AG04450 (cell line): ENCODE measurements at regions not wholly inside any gene's neighbourhood (a gene's known extent, or its start where the extent isn't known, plus 50 kb on each side); places are given as distances from the start of the nearest gene placed in this dataset.

Experiments
- CTCF ChIA-PET: fragments of 300-600, 350-600 bp; formaldehyde crosslinking; extraction: SDS; loops from one replicate; lab custom pipeline; 2022; ENCODE audit warnings: antibody characterized with exemption, inconsistent platforms; lab: Charles Lee
- POLR2A ChIA-PET: fragments of 350-600 bp; formaldehyde crosslinking; extraction: SDS; loops from one replicate; lab custom pipeline; 2021; ENCODE audit warnings: antibody characterized with exemption, inconsistent platforms; lab: Yijun Ruan, JAX
- DNase-seq: peaks from one replicate; pipeline ENCODE4 v3.0.0-alpha.2; 2011; ENCODE audit warnings: low read depth, low spot score
- H3K27ac ChIP-seq: one replicate; pipeline ENCODE4 v1.5.1; 2012; ENCODE audit warnings: low read depth, low read length, control low read depth
- H3K27me3 ChIP-seq: one replicate; pipeline ENCODE4 v1.6.0; 2012; ENCODE audit warnings: low read length; ENCODE audit not compliant: control insufficient read depth, insufficient read depth
- H3K4me3 ChIP-seq: 2 replicates; pipeline ENCODE4 v1.5.1; 2011; ENCODE audit warnings: mild to moderate bottlenecking, low read depth, low read length, control low read depth
- H3K9me3 ChIP-seq: 2 replicates; pipeline ENCODE4 v1.5.1; 2012; ENCODE audit warnings: low read length; ENCODE audit not compliant: control insufficient read depth, insufficient read depth
- CTCF ChIP-seq: IDR thresholded peaks from 2 replicates; pipeline ENCODE4 v1.5.1; 2011; ENCODE audit warnings: low read depth, low read length, control low read depth, inconsistent platforms

- H3K9me3 ChIP-seq = no peaks in the 10 kb centered on the region; the same call in 1 of the 2 replicates
- no peak for DNase-seq
- ChIA-PET CTCF (no interaction called here), POLR2A (no interaction called here)
- H3K27ac ChIP-seq = no peak overlapping the region
- H3K27me3 ChIP-seq = no peaks in the 10 kb centered on the region
- TF ChIP-seq CTCF = no peak
- H3K4me3 ChIP-seq = no peak overlapping the region
Measured at GRCh38 chr16:86901483-86901882, 323.1 kb downstream of the FOXL1 start.

GRCh38 chr16:86902656-86903001 lies 324.3 kb downstream of the FOXL1 start:
- POLR2A ChIA-PET = no interaction called here
- CTCF ChIA-PET = no interaction called here
- Histone ChIP-seq H3K9me3 (no peaks in the 10 kb centered on the region; the same call in 1 of the 2 replicates), H3K4me3 (no peak overlapping the region), H3K27ac (no peak overlapping the region), H3K27me3 (no peaks in the 10 kb centered on the region)
- DNase-seq = no peak
- TF ChIP-seq CTCF = no peak

- no peak for DNase-seq
- H3K4me3 ChIP-seq = no peak overlapping the region
- H3K9me3 ChIP-seq = no peaks in the 10 kb centered on the region; the same call in 1 of the 2 replicates
- TF ChIP-seq CTCF = no peak
- CTCF ChIA-PET = interaction anchor here (0.6 kb wide), 1 partner anchor 142 kb away, joined by 4 read pairs; no protein-coding TSS in a partner anchor
- no peak overlapping the region for H3K27ac ChIP-seq
- POLR2A ChIA-PET = no interaction called here
- no peaks in the 10 kb centered on the region for H3K27me3 ChIP-seq
Measured at GRCh38 chr16:86903068-86903467, 324.7 kb downstream of the FOXL1 start.

GRCh38 chr16:86905302-86905701 lies 327.0 kb downstream of the FOXL1 start:
- Histone ChIP-seq H3K27me3 (no peaks in the 10 kb centered on the region), H3K9me3 (no peaks in the 10 kb centered on the region), H3K27ac (no peak overlapping the region), H3K4me3 (no peak overlapping the region)
- ChIA-PET POLR2A (no interaction called here), CTCF (interaction anchor here (0.6 kb wide), 1 partner anchor 393 kb away, joined by 4 read pairs; no protein-coding TSS in a partner anchor)
- TF ChIP-seq CTCF = no peak
- no peak for DNase-seq

- Histone ChIP-seq H3K27ac (no peak overlapping the region), H3K9me3 (no peaks in the 10 kb centered on the region), H3K4me3 (no peak overlapping the region), H3K27me3 (no peaks in the 10 kb centered on the region)
- DNase-seq = no peak
- ChIA-PET CTCF (no interaction called here), POLR2A (no interaction called here)
- TF ChIP-seq CTCF = no peak
Measured at GRCh38 chr16:86906623-86907022, 328.3 kb downstream of the FOXL1 start.
